Suppressor macrophage treated with lipopolysaccharide for 1 hour (primary cell): ENCODE measurements at regions not wholly inside any gene's neighbourhood (a gene's known extent, or its start where the extent isn't known, plus 50 kb on each side); places are given as distances from the start of the nearest gene placed in this dataset.
"Not testable (repeated sequence)": the region's sequence is repeated elsewhere in the genome, so short reads cannot be mapped to it uniquely, and the experiment has no call there.

Source experiments
- DNase-seq, 3 donors: peaks; one replicate each; pipeline ENCODE4 v3.0.0-alpha.2; 2020 to 2022

DNA sequence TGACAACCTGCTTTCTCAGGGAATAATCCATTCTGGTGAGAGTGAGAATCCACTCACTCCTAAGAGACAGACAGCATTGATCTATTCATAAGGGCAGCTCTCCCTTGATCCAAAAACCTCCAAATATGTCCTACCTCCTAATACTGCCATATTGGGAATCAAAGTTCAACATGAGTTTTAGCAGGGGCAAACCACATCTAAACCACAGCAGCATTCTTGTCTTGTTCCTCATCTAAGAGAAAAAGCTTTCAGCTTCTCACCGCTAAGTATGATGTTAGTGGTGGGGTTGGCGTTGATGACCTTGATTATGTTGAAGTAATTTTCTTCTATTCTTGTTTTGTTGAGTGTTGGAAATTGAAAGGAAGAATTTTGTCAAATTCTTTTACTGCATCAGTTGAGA, 69.6 kb downstream of the SERTM2 start:
- DNase-seq, result no peak

- no peak for DNase-seq
Measured at GRCh38 chrX:111585337-111585736, 73.9 kb downstream of the SERTM2 start.

DNA sequence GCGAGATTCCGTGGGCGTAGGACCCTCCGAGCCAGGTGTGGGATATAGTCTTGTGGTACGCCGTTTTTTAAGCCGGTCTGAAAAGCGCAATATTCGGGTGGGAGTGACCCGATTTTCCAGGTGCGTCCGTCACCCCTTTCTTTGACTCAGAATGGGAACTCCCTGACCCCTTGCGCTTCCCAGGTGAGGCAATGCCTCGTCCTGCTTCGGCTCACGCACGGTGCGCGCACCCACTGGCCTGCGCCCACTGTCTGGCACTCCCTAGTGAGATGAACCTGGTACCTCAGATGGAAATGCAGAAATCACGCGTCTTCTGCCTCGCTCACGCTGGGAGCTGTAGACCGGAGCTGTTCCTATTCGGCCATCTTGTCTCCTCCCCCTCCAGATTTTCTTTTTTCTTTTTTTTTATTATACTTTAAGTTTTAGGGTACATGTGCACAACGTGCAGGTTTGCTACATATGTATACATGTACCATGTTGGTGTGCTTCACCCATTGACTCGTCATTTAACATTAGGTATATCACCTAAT, 83.0 kb downstream of the SERTM2 start:
- DNase-seq, result not testable (repeated sequence)

- no peak for DNase-seq
Measured at GRCh38 chrX:111597967-111598366, 83.0 kb upstream of the ALG13 start.

DNA sequence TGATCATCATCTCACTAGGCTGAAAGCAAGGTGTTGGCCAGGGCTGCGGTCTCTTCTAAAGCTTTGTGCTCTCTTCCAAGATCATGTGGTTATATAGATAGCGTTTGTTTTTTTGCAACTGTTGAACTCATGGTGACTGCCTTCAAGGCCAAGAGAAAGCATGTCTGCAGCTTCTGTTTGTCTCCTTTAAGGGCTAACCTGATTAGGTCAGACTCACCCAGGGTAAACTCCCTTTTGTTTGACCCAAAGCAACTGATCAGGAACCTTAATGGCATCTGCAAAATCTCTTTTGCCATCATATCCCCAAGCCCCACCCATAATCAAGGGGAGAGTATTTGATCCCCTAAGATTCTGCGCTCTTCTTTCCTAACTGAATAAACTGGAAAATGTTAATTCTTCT, 72.2 kb upstream of the ALG13 start:
- DNase-seq, result no peak

GRCh38 chrX:111609206-111609605, 71.8 kb upstream of the ALG13 start:
- no peak for DNase-seq

- DNase-seq, result no peak
Measured at GRCh38 chrX:111615227-111615626, 65.7 kb upstream of the ALG13 start.

GRCh38 chrX:111616786-111617185, 64.2 kb upstream of the ALG13 start:
- DNase-seq, result no peak

- peak in 2 of 3 donors; percentile 11 to 32 for DNase-seq
Measured at GRCh38 chrX:111620084-111620483, 60.9 kb upstream of the ALG13 start.

GRCh38 chrX:111624169-111624568, 56.8 kb upstream of the ALG13 start:
- no peak for DNase-seq

DNA sequence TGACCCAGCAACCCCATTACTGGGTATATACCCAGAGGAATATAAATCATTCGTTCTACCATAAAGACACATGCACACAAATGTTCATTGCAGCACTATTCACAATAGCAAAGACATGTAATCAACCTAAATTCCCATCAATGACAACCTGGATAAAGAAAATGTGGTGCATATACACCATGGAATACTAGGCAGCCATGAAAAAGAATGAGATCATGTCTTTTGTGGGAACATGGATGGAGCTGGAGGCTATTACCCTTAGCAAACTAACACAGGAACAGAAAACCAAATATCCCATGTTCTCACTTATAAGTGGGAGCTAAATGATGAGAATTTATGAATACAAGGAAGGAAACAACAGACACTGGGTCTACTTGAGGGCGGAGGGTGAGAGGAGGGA, 53.7 kb upstream of the ALG13 start:
- DNase-seq, result not testable (repeated sequence)
